Endothelial cell of umbilical vein (primary cell): ENCODE measurements at regions not wholly inside any gene's neighbourhood (a gene's known extent, or its start where the extent isn't known, plus 50 kb on each side); places are given as distances from the start of the nearest gene placed in this dataset.

Experiments used
- BruUV-seq: library from RNA; stranded (reverse); fragments of 400-500 nt; replicated peaks from 2 replicates; lab custom pipeline; 2021; lab: Mats Ljungman, UMichigan
- CTCF ChIA-PET: fragments of 300-600, 350-600 bp; sonication (Branson Sonifier 250); formaldehyde crosslinking; loops from one replicate; lab custom pipeline; 2021; ENCODE audit warnings: antibody characterized with exemption, inconsistent platforms; lab: Charles Lee
- POLR2A ChIA-PET: fragments of 300-600, 350-600 bp; sonication (Branson Sonifier 250); formaldehyde crosslinking; loops from one replicate; lab custom pipeline; 2021; ENCODE audit warnings: antibody characterized with exemption, inconsistent platforms; lab: Charles Lee
- DNase-seq: peaks from one replicate; pipeline ENCODE4 v3.0.0-alpha.2; 2011; ENCODE audit warnings: low read depth, low spot score
- FAIRE-seq: peaks from 2 replicates; lab custom pipeline; 2011; peaks lifted over from hg19 to GRCh38; lab: Jason Lieb, UNC
- H2AFZ ChIP-seq: 2 replicates; pipeline ENCODE4 v1.6.0; 2012; ENCODE audit warnings: low read depth, low read length, control low read depth, inconsistent platforms
- H3K27ac ChIP-seq: 2 replicates; pipeline ENCODE4 v1.5.1; 2011; ENCODE audit warnings: low read depth, mild to moderate bottlenecking, control low read depth, low read length, moderate library complexity; ENCODE audit not compliant: insufficient read depth
- H3K27me3 ChIP-seq, 2 experiments: 2 replicates each; pipeline versions ENCODE4 v1.6.0 to v1.6.1; 2011; ENCODE audit warnings: low read length in 2 of 2, mixed read lengths in 1 of 2; ENCODE audit not compliant: control insufficient read depth in 2 of 2, insufficient read depth in 2 of 2
- H3K36me3 ChIP-seq, 2 experiments: 2 replicates in 1 of 2; 3 replicates in 1 of 2; pipeline ENCODE4 v1.5.1; 2011; ENCODE audit warnings: low read length in 2 of 2, mild to moderate bottlenecking in 1 of 2, moderate library complexity in 1 of 2; ENCODE audit not compliant: control insufficient read depth in 2 of 2, insufficient read depth in 2 of 2; ENCODE audit errors: extremely low read depth in 1 of 2
- H3K4me1 ChIP-seq: 3 replicates; pipeline ENCODE4 v1.5.1; 2011; ENCODE audit warnings: mild to moderate bottlenecking, low read length; ENCODE audit not compliant: control insufficient read depth, insufficient read depth; ENCODE audit errors: extremely low read depth
- H3K4me2 ChIP-seq: 2 replicates; pipeline ENCODE4 v1.6.1; 2011; ENCODE audit warnings: low read length, control low read depth, mixed read lengths; ENCODE audit not compliant: insufficient read depth
- H3K4me3 ChIP-seq, 3 experiments: fragments of 200-600 bp in 1 of 3; sonication (generic), shearing (Covaris generic) in 1 of 3; replicated peaks in 1 of 3; 2 replicates each; pipeline ENCODE4 v1.5.1; 2011 to 2016; ENCODE audit warnings: control low read depth in 3 of 3, low read length in 3 of 3, mild to moderate bottlenecking in 2 of 3, inconsistent platforms in 1 of 3, low read depth in 1 of 3, moderate library complexity in 1 of 3; ENCODE audit not compliant: insufficient read depth in 1 of 3
- H3K79me2 ChIP-seq: 2 replicates; pipeline ENCODE4 v1.6.0; 2012; ENCODE audit warnings: low read length, inconsistent platforms; ENCODE audit not compliant: control insufficient read depth, insufficient read depth
- H3K9ac ChIP-seq: replicated peaks from 2 replicates; pipeline ENCODE3; 2011; ENCODE audit warnings: low read length, control low read depth; ENCODE audit not compliant: insufficient read depth; ENCODE audit errors: extremely low read depth
- H3K9me1 ChIP-seq: replicated peaks from 3 replicates; pipeline ENCODE4 v1.6.0; 2011; ENCODE audit warnings: mild to moderate bottlenecking, low read length; ENCODE audit not compliant: control insufficient read depth, insufficient read depth; ENCODE audit errors: extremely low read depth
- H3K9me3 ChIP-seq: replicated peaks from 2 replicates; pipeline ENCODE4 v1.5.1; 2012; ENCODE audit warnings: low read length, inconsistent platforms; ENCODE audit not compliant: control insufficient read depth, insufficient read depth
- H4K20me1 ChIP-seq: replicated peaks from 2 replicates; pipeline ENCODE3; 2011; ENCODE audit warnings: mild to moderate bottlenecking, low read length; ENCODE audit not compliant: control insufficient read depth, insufficient read depth; ENCODE audit errors: extremely low read depth
- CTCF ChIP-seq, 2 donors: IDR thresholded peaks; 1 replicate in 1 of 2; 2 replicates in 1 of 2; pipeline ENCODE4 v1.5.1; 2011; ENCODE audit warnings: low read length in 2 of 2, mild to moderate bottlenecking in 2 of 2, moderate library complexity in 2 of 2, control low read depth in 1 of 2, inconsistent platforms in 1 of 2, low read depth in 1 of 2; ENCODE audit not compliant: insufficient read depth in 1 of 2; ENCODE audit errors: extremely low read depth in 1 of 2
- EZH2 ChIP-seq: IDR thresholded peaks from 2 replicates; pipeline ENCODE4 v1.6.1; 2012; ENCODE audit warnings: borderline replicate concordance, low read depth, mild to moderate bottlenecking, moderate library complexity, low read length, inconsistent platforms; ENCODE audit not compliant: severe bottlenecking
- FOS ChIP-seq: IDR thresholded peaks from 2 replicates; pipeline ENCODE4 v1.6.1; 2011; ENCODE audit warnings: mild to moderate bottlenecking, low read length, moderate library complexity, borderline replicate concordance; ENCODE audit not compliant: insufficient read depth
- GATA2 ChIP-seq: IDR thresholded peaks from 2 replicates; pipeline ENCODE4 v1.7.0; 2011; ENCODE audit warnings: low read depth, mild to moderate bottlenecking, moderate library complexity, mixed read lengths, low read length; ENCODE audit not compliant: insufficient read length, insufficient read depth
- JUN ChIP-seq: IDR thresholded peaks from 2 replicates; pipeline ENCODE4 v1.6.1; 2011; ENCODE audit warnings: borderline replicate concordance, low read depth; ENCODE audit not compliant: insufficient read length, insufficient read depth
- MAX ChIP-seq: IDR thresholded peaks from 2 replicates; pipeline ENCODE4 v1.6.1; 2011; ENCODE audit not compliant: insufficient read depth, insufficient read length
- MYC ChIP-seq: IDR thresholded peaks from one replicate; pipeline ENCODE4 v1.6.1; 2011; ENCODE audit warnings: mild to moderate bottlenecking, low read depth, low read length
- POLR2A ChIP-seq: IDR thresholded peaks from 2 replicates; pipeline ENCODE4 v1.6.1; 2012; ENCODE audit warnings: low read depth, mild to moderate bottlenecking, control low read depth, low read length
- POLR2AphosphoS5 ChIP-seq: IDR thresholded peaks from 2 replicates; pipeline ENCODE4 v1.6.1; 2012; ENCODE audit warnings: low read depth, mild to moderate bottlenecking, control low read depth, low read length, moderate library complexity; ENCODE audit not compliant: insufficient read depth
- dilution Hi-C: fragments of 300-500 bp; cut with MboI; formaldehyde crosslinking; loops from one replicate; pipeline ENCODE4 v1.15.0; 2019; ENCODE audit warnings: low sequenced_read_pairs; ENCODE audit not compliant: extremely low pct_ligation_motif_present
- intact Hi-C: fragments of 100-400 bp; cut with micrococcal nuclease; formaldehyde crosslinking; loops from one replicate; pipeline ENCODE4 v1.10.0; 2022

- ChIA-PET POLR2A (no interaction called here), CTCF (no interaction called here)
- Histone ChIP-seq H3K79me2 (no peaks in the 10 kb centered on the region), H3K9ac (no peak overlapping the region), H3K4me3 (no peak overlapping the region), H2AFZ (no peak overlapping the region), H3K4me1 (peaks cover 11% of the 10 kb centered on the region), H3K27me3 (no peaks in the 10 kb centered on the region), H4K20me1 (no peaks in the 10 kb centered on the region), H3K36me3 (no peaks in the 10 kb centered on the region), H3K4me2 (no peak overlapping the region), H3K9me3 (no peaks in the 10 kb centered on the region), H3K27ac (no peak overlapping the region), H3K9me1 (no peaks in the 10 kb centered on the region)
- no TSS peak for BruUV-seq
- dilution Hi-C loops (no loop called here), intact Hi-C loops (no loop called here)
- DNase-seq, result no peak
- no peak for FAIRE-seq
- no peak for TF ChIP-seq MYC
- no peak for TF ChIP-seq JUN
Observed at GRCh38 chr6:135664527-135664926, 167.0 kb upstream of the AHI1 start.

- H3K36me3 ChIP-seq, result no peaks in the 10 kb centered on the region
- no peaks in the 10 kb centered on the region for H3K79me2 ChIP-seq
- H3K9me1 ChIP-seq, result no peaks in the 10 kb centered on the region
- no peak for FAIRE-seq
- no peaks in the 10 kb centered on the region for H4K20me1 ChIP-seq
- BruUV-seq, result no TSS peak
- peaks cover 11% of the 10 kb centered on the region for H3K4me1 ChIP-seq
- intact Hi-C loops (loop anchor here (5.0 kb wide), 1 partner anchor 34 kb away; no protein-coding TSS in a partner anchor), dilution Hi-C loops (no loop called here)
- no peak overlapping the region for H2AFZ ChIP-seq
- H3K27ac ChIP-seq, result no peak overlapping the region
- ChIA-PET POLR2A (no interaction called here), CTCF (interaction anchor here (1.1 to 1.8 kb wide), 2 partner anchors 8 to 561 kb away, joined by 3 to 4 read pairs; no protein-coding TSS in a partner anchor)
- H3K4me2 ChIP-seq, result no peak overlapping the region
- DNase-seq, result no peak
- no peak for TF ChIP-seq FOS
- TF ChIP-seq MYC, result no peak
- no peak for TF ChIP-seq EZH2
- TF ChIP-seq GATA2, result no peak
- no peak for TF ChIP-seq MAX
- TF ChIP-seq POLR2AphosphoS5, result no peak
- no peak for TF ChIP-seq CTCF (IDR thresholded peaks at IDR 0.05; ENCODE audit: extremely low read depth in 1 of 2, insufficient read depth in 1 of 2, low read depth in 1 of 2, low read length in 2 of 2)
- TF ChIP-seq JUN, result no peak
- TF ChIP-seq POLR2A, result no peak
- H3K27me3 ChIP-seq, result no peaks in the 10 kb centered on the region
- H3K9me3 ChIP-seq, result no peaks in the 10 kb centered on the region
- H3K9ac ChIP-seq, result no peak overlapping the region
- H3K4me3 ChIP-seq, result no peak overlapping the region
Observed at GRCh38 chr6:135665935-135666334, 168.4 kb upstream of the AHI1 start.
